Astrocyte of the spinal cord (primary cell): ENCODE measurements at regions not wholly inside any gene's neighbourhood (a gene's known extent, or its start where the extent isn't known, plus 50 kb on each side); places are given as distances from the start of the nearest gene placed in this dataset.
"Not testable (repeated sequence)": the region's sequence is repeated elsewhere in the genome, so short reads cannot be mapped to it uniquely, and the experiment has no call there.

Source experiments
- DNase-seq: peaks from one replicate; pipeline ENCODE4 v3.0.0; 2011; ENCODE audit warnings: low read depth, low spot score
- H3K4me3 ChIP-seq: 2 replicates; pipeline ENCODE4 v1.5.1; 2011; ENCODE audit warnings: low read depth, mild to moderate bottlenecking, low read length, moderate library complexity
- CTCF ChIP-seq: IDR thresholded peaks from 2 replicates; pipeline ENCODE4 v1.5.1; 2012; ENCODE audit warnings: low read depth, mild to moderate bottlenecking, low read length, inconsistent platforms
- in situ Hi-C: cut with HindIII; loops from 2 replicates; pipeline ENCODE4 v1.10.0; 2017; ENCODE audit warnings: low sequenced_read_pairs

- in situ Hi-C loops: no loop called here
- DNase-seq: no peak
- TF ChIP-seq CTCF: no peak
- H3K4me3 ChIP-seq: no peak overlapping the region
Measured at GRCh38 chr1:224042557-224043118, 71.3 kb upstream of the FBXO28 start.

- in situ Hi-C loops: no loop called here
- no peak for TF ChIP-seq CTCF
- no peak for DNase-seq
- no peak overlapping the region for H3K4me3 ChIP-seq
Measured at GRCh38 chr1:224041032-224041431, 72.9 kb upstream of the FBXO28 start.

DNA sequence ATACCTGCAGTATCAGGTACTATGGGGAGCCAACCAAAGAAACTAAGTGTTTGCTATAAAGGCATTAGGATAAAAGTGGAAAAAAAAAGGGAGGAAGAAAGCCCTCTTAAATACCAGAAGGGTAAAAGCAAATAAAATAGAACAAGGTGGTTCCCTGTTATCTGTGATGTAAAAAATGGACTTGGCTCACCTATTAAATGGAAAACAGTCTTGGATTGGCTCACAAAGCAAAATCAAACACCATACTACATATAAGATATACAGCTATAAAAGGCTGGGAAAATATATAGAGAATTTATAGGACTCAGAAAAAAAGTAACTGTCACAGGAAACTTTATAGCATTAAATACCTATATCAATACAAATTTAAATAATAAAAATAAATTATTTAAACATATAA lies 73.5 kb upstream of the FBXO28 start:
- H3K4me3 ChIP-seq, DNase-seq, in situ Hi-C loops: not testable (repeated sequence)

DNA sequence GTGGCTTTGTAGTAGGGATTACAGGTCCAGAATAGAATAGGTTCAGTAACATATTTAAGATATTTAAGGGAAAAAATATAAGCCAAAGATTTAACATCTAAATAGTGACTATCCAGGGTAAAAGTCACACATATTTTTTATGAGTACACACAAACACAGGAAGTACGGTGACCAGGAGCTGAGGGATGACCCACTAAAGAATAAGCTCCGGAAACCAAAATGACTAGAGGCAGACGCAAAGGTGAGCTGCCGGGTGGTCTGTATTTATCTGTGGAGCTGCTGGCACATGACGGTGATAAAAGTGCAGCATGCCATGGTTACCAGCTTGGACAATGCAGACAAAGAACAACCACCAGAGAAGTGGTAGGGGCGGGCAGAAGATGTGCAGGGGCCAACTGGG lies 73.9 kb upstream of the FBXO28 start:
- H3K4me3 ChIP-seq, in situ Hi-C loops, DNase-seq: not testable (repeated sequence)

DNA sequence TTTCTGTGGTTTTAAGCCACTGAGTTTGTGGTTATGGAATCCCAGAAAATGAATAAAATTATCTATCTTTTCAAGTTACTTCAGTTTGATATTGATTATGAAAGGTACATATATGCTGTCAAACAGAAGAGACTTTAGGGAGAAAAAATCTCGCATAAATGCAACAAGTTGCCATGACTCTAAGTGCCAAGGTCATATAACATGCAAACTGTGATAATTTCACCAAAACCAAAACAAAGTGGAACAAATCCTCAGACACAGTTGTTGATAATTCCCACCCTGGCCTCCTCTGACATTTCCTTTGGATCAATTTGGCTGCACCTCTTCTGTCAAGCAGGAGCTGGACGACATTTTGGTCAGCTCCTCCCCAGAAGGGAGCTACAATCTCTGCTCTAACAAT lies 75.1 kb upstream of the FBXO28 start:
- DNase-seq, in situ Hi-C loops, H3K4me3 ChIP-seq: not testable (repeated sequence)

DNA sequence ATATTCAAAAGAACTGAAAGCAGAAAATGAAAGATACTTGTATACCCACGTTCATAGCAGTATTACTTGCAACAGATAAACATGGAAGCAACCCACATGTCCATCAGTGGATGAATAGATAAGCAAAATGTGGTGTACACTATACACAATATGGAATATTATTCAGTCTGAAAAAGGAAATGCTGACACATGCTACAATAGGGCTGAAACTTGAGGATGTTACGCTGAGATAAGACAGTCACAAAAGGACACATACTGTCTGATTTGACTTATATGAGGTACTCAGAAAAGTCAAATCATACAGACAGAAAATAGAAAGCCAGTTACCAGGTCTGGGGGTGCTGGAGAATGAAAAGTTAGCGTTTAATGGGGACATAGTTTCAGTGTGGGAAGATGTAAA lies 76.5 kb upstream of the FBXO28 start:
- DNase-seq, in situ Hi-C loops, H3K4me3 ChIP-seq: not testable (repeated sequence)

DNA sequence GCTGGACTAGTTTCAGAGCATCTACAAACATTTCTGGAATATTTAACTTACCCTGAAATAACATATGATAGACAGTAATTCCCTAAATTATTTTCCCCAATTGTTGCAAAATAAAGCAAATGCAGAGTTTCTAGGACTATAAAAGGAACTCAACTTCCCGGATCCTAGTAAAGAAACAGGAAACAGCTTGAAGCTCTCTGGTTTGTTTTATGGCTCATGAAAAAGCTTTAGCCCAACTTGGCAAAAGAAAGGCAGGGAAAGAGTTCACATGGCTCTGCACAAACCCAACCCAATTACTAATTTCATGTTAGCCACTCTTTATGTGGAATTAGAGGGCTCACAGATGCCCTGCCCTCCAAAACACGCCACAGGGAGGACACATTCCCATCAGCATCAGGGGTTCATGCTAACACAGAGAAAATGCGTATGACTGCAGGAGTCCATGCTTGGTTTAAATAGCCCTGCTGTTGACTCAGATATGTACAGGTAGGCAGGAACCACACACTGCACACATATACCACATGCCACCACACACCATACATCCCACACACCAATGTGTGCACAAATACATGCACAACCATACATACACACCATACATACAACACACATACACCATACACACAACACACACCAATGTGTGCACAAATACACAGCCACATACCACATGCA lies 81.2 kb upstream of the FBXO28 start:
- in situ Hi-C loops, H3K4me3 ChIP-seq, DNase-seq: not testable (repeated sequence)

GRCh38 chr1:224031986-224032385 lies 81.9 kb upstream of the FBXO28 start:
- in situ Hi-C loops, DNase-seq, H3K4me3 ChIP-seq: not testable (repeated sequence)

DNA sequence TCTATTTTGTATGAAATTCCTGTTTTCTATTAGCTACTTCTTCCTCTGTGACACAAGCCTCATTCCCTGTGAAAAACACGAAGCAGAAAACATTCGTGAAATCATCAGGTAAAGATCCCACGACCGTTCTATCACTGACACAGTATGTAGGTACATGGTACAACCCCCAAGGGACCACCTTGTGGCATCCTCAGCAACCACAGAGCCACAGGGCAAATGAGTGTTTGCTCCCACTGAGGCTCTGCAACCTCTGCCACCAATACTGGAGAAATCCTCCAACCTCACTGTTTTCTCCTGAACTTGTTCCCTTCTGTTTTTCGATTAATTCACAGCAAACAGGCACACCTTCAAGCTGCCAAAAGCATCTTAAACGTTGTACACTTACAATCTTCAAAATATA lies 83.7 kb upstream of the FBXO28 start:
- H3K4me3 ChIP-seq, in situ Hi-C loops, DNase-seq: not testable (repeated sequence)

DNA sequence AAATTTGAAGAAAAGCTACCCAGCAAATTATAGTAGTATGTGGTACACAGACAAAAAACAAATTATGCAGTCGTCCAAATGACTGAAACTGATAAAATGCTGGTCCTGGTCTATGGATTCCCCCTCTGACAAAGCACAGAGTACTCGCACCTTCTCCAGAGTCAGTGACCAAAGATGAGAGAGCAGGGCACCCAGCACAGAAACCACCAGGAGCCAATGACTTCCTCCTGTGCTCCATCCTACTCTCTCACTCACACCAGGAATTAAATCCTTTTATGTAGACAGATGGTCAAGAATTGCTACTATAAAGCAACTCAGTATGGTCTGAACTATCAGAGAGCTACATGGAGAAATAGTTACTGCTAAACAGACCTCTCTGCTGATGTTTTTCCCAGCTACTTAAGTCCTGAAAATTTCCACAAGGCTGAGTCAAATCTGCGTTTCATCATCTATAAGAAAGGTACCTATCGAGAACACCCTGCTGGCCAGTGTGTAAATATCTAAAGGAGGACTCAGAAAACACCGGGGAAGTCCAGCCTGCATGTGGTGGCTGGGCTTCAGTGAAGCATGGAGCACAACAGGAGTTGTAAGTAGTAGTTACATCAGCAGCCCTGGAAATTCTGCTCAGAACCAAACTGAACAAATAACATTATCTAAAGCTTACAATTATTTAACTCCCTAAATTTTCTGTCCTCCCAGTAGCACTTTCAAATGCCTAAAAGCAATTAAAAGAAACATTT lies 84.5 kb upstream of the FBXO28 start:
- in situ Hi-C loops, DNase-seq, H3K4me3 ChIP-seq: not testable (repeated sequence)

- in situ Hi-C loops, DNase-seq, H3K4me3 ChIP-seq: not testable (repeated sequence)
Measured at GRCh38 chr1:224028802-224029201, 85.1 kb upstream of the FBXO28 start.

GRCh38 chr1:224023122-224023521 lies 90.8 kb upstream of the FBXO28 start:
- DNase-seq, in situ Hi-C loops, H3K4me3 ChIP-seq: not testable (repeated sequence)

DNA sequence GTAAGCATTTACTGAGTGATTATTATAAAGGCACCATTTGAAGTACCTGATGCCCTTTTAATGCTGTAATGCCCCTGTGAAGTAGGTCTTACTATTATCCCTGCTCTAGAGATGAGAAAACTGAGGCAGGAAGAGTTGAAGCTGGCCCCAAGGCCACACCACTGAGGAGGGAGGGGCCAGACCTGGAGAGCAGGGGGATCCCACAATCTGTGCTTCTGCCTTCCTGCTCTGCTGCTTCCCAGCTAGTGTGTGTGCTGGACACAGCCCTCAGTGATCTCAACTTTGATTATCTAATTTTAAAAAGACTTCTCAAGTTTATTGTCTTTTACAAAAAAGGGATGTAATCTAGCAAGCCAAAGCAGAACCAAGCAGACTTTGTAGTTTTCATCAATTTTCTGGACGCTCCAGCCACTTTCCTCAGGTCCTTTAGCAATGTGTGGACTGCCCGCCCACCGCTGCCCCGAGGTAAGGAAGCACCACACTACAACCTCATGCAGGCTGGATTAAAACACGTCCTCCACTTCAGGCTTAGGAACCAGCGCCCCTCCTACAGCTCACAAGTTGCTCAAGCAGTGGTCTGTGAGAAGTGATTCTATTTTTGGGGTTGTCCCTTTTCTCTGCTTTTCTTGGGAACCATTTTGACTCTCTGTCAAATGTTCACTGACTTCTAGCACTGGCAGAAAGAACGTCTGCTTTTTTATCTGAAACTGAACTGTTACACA lies 91.5 kb upstream of the FBXO28 start:
- in situ Hi-C loops: not testable (repeated sequence)

DNA sequence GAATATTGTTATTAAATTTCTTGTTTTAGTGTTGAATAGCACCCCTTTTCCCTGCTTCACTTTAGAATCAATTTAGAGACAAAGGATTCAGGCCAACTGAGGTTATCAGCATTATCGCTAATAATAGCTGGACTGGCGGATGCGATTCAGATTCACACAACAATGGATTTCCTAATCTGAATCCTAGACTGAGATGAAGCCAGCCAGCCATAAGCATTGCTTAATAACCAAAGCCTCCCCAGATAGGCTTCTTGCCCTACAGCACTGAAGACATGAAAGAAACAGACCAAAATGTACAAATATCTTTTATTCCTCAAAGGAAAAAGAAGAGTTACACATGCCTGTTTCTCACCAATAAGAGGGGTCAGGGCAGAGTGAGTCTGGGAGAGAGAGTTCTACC lies 94.0 kb upstream of the FBXO28 start:
- DNase-seq, in situ Hi-C loops, H3K4me3 ChIP-seq: not testable (repeated sequence)

More for the DNA sequence above, 91.5 kb upstream of the FBXO28 start:
- H3K4me3 ChIP-seq, DNase-seq: not testable (repeated sequence)

DNA sequence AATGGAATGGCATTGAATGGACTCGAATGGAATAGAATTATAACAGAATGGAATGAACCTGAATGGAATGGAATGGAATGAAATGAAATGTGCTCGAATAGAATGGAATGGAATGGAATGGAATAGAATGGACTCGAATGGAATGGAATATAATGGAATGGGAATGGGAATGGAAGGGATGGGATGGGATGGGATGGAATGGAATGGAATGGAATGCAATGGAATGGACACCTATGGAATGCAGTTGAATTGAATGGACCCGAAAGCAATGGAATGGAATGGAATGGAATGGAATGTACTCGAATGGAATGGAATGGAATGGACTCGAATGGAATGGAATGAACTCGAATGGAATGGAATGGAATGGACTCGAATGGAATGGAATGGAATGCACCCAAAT lies 98.1 kb upstream of the FBXO28 start:
- in situ Hi-C loops, H3K4me3 ChIP-seq, DNase-seq: not testable (repeated sequence)
